Panc1 (cell line): ENCODE measurements at regions not wholly inside any gene's neighbourhood (a gene's known extent, or its start where the extent isn't known, plus 50 kb on each side); places are given as distances from the start of the nearest gene placed in this dataset.

Experiments used
- ATAC-seq: fragments of 200-7000 bp; cut with Tn5 transposase; 2 replicates; pipeline ENCODE4 v1.9.1; 2020; ENCODE audit warnings: mild to moderate bottlenecking, moderate library complexity
- BruUV-seq: library from RNA; stranded (reverse); fragments of 400-500 nt; replicated peaks from 2 replicates; lab custom pipeline; 2021; lab: Mats Ljungman, UMichigan
- CTCF ChIA-PET: fragments of 300-600 bp; sonication (Branson Sonifier 250); formaldehyde crosslinking; loops from one replicate; lab custom pipeline; 2022; ENCODE audit warnings: antibody characterized with exemption; lab: Charles Lee
- POLR2A ChIA-PET: fragments of 300-600 bp; sonication (Branson Sonifier 250); formaldehyde crosslinking; loops from one replicate; lab custom pipeline; 2022; ENCODE audit warnings: antibody characterized with exemption; lab: Charles Lee
- DNase-seq: peaks from one replicate; pipeline ENCODE4 v3.0.0-alpha.2; 2010; ENCODE audit warnings: low read depth, low spot score
- H3K27ac ChIP-seq: 2 replicates; pipeline ENCODE4 v1.5.1; 2011; ENCODE audit warnings: mild to moderate bottlenecking, low read length, inconsistent platforms
- H3K27me3 ChIP-seq: fragments of 200-500 bp; sonication (Bioruptor generic); 2 replicates; pipeline ENCODE4 v1.6.0; 2014; ENCODE audit warnings: low read length, inconsistent platforms; ENCODE audit not compliant: control insufficient read depth, insufficient read depth
- H3K36me3 ChIP-seq: fragments of 200-500 bp; sonication (Bioruptor generic); 2 replicates; pipeline ENCODE4 v1.5.1; 2014; ENCODE audit warnings: inconsistent platforms, mild to moderate bottlenecking, low read length, moderate library complexity; ENCODE audit not compliant: control insufficient read depth, insufficient read depth
- H3K4me1 ChIP-seq: 2 replicates; pipeline ENCODE4 v1.5.1; 2011; ENCODE audit warnings: inconsistent platforms, mild to moderate bottlenecking, low read length, moderate library complexity; ENCODE audit not compliant: control insufficient read depth, insufficient read depth
- H3K4me3 ChIP-seq, 2 experiments: 2 replicates each; pipeline ENCODE4 v1.5.1; 2011 to 2012; ENCODE audit warnings: low read depth in 2 of 2, low read length in 2 of 2, mild to moderate bottlenecking in 2 of 2, inconsistent platforms in 1 of 2, moderate library complexity in 1 of 2
- H3K9me3 ChIP-seq: fragments of 200-500 bp; sonication (Bioruptor generic); 2 replicates; pipeline ENCODE4 v1.5.1; 2014; ENCODE audit warnings: low read depth, mild to moderate bottlenecking, inconsistent platforms, low read length, moderate library complexity; ENCODE audit not compliant: control insufficient read depth, insufficient read depth
- CTCF ChIP-seq: fragments of 450-650 bp; IDR thresholded peaks from 2 replicates; pipeline ENCODE4 v1.5.1; 2017; ENCODE audit warnings: mild to moderate bottlenecking
- POLR2AphosphoS5 ChIP-seq: IDR thresholded peaks from 2 replicates; pipeline ENCODE4 v1.6.1; 2012; ENCODE audit warnings: mild to moderate bottlenecking, low read depth, low read length, moderate library complexity
- REST ChIP-seq, 2 experiments: IDR thresholded peaks; 2 replicates each; pipeline ENCODE4 v1.6.1; 2011 to 2012; ENCODE audit warnings: low read depth in 2 of 2, control low read depth in 1 of 2, low read length in 1 of 2, mild to moderate bottlenecking in 1 of 2, moderate library complexity in 1 of 2; ENCODE audit not compliant: insufficient read depth in 1 of 2
- SIN3A ChIP-seq: IDR thresholded peaks from 2 replicates; pipeline ENCODE4 v1.6.1; 2012; ENCODE audit warnings: low read depth, mild to moderate bottlenecking, low read length, moderate library complexity, borderline replicate concordance; ENCODE audit not compliant: insufficient read depth
- TCF7L2 ChIP-seq: IDR thresholded peaks from 2 replicates; pipeline ENCODE4 v1.6.1; 2011; ENCODE audit warnings: mild to moderate bottlenecking, low read depth, low read length, inconsistent platforms
- in situ Hi-C: cut with HindIII; loops from 2 replicates; pipeline ENCODE4 v1.10.0; 2016; ENCODE audit warnings: low sequenced_read_pairs, low pct_unique_long_range_greater_than_20kb
- intact Hi-C: fragments of 100-400 bp; cut with micrococcal nuclease; formaldehyde crosslinking; loops from one replicate; pipeline ENCODE4 v1.10.0; 2022; ENCODE audit not compliant: unreplicated experiment

DNA sequence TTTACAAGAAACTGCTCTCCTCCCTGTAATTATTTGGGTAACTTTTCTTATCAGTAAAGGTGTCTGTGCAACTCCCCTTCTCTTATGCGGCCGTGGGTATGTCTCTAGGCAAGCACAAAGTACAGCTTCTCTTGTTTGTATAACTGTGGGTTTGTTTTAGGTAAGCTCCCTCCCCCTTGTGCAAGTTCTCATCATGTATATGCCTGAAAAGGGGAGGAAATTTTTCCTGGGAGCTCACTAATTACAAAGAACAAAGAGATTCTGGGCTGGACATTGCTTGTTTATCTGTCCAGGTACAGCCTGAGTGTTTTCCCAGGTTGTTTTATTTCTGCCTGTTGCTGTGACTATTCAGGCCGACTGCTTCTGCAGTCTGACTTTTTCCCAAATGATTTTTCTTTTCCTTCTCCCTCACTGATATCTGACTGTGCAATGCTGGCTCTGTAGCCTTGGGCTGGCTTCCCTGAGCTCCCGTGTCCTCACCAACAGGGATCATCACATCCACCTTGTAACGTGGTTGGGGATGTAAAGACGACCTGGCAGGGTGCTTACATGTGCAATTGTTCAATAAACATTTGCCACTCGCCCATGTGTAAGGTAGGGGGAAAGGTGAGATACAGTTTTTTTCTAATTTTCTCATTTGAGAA, 916.5 kb downstream of the AACS start:
- in situ Hi-C loops (no loop called here), intact Hi-C loops (no loop called here)
- CTCF ChIA-PET, result no interaction called here
- TF ChIP-seq SIN3A, result no peak
- no peak for TF ChIP-seq CTCF
- TF ChIP-seq POLR2AphosphoS5, result no peak
- TF ChIP-seq TCF7L2, result no peak
- no peak for TF ChIP-seq REST (IDR thresholded peaks at IDR 0.05; ENCODE audit: insufficient read depth in 1 of 2, low read depth in 2 of 2, low read length in 1 of 2)
- Histone ChIP-seq H3K4me3 (no peak overlapping the region), H3K4me1 (no peaks in the 10 kb centered on the region), H3K27me3 (0 out of 2 replicates have a peak, but pooled peaks cover 2% of the 10 kb centered on the region), H3K27ac (no peak overlapping the region), H3K36me3 (no peaks in the 10 kb centered on the region), H3K9me3 (no peaks in the 10 kb centered on the region)
- BruUV-seq, result no TSS peak
- POLR2A ChIA-PET, result no interaction called here
- ATAC-seq (no peak), DNase-seq (no peak)

GRCh38 chr12:125983094-125983783, 918.0 kb downstream of the AACS start:
- BruUV-seq, result no TSS peak
- 0 out of 2 replicates have a peak, but pooled peaks cover 2% of the 10 kb centered on the region for H3K27me3 ChIP-seq
- intact Hi-C loops (no loop called here), in situ Hi-C loops (no loop called here)
- ATAC-seq, result peak; percentile 81
- ChIA-PET POLR2A (no interaction called here), CTCF (no interaction called here)
- H3K27ac ChIP-seq, result no peak overlapping the region
- no peak for DNase-seq
- peak overlapping the region; percentile 27 to 56 for H3K4me3 ChIP-seq
- no peaks in the 10 kb centered on the region for H3K4me1 ChIP-seq
- H3K36me3 ChIP-seq, result no peaks in the 10 kb centered on the region
- no peaks in the 10 kb centered on the region for H3K9me3 ChIP-seq
- TF ChIP-seq TCF7L2, result no peak
- no peak for TF ChIP-seq POLR2AphosphoS5
- no peak for TF ChIP-seq REST (IDR thresholded peaks at IDR 0.05; ENCODE audit: insufficient read depth in 1 of 2, low read depth in 2 of 2, low read length in 1 of 2)
- TF ChIP-seq SIN3A, result no peak
- TF ChIP-seq CTCF, result no peak
